ENCODE measurements at regions not wholly inside any gene's neighbourhood (a gene's known extent, or its start where the extent isn't known, plus 50 kb on each side); places are given as distances from the start of the nearest gene placed in this dataset.

GRCh38 chr11:130644187-130644586 is 195.7 kb downstream of the ADAMTS15 start:
- DNase-seq: no peak

- no peak for DNase-seq
These were observed 196.9 kb downstream of the ADAMTS15 start for GRCh38 chr11:130645164-130645842.

- DNase-seq: no peak
These were observed 197.4 kb downstream of the ADAMTS15 start for GRCh38 chr11:130645843-130646197.

- no peak for DNase-seq
These were observed 198.4 kb downstream of the ADAMTS15 start for GRCh38 chr11:130646881-130647280.

GRCh38 chr11:130647371-130647770 is 198.9 kb downstream of the ADAMTS15 start:
- DNase-seq: no peak

- DNase-seq: no peak
These were observed 201.4 kb downstream of the ADAMTS15 start for GRCh38 chr11:130649801-130650200.

GRCh38 chr11:130650456-130651030 is 202.1 kb downstream of the ADAMTS15 start:
- no peak for DNase-seq

- no peak for DNase-seq
These were observed 202.8 kb downstream of the ADAMTS15 start for GRCh38 chr11:130651066-130651855.

GRCh38 chr11:130652671-130653335 is 204.4 kb downstream of the ADAMTS15 start:
- no peak for DNase-seq

GRCh38 chr11:130653838-130654636 is 205.6 kb downstream of the ADAMTS15 start:
- peak in 1 of 2 experiments; percentile 57 for DNase-seq

- no peak for DNase-seq
These were observed 206.9 kb downstream of the ADAMTS15 start for GRCh38 chr11:130655300-130655699.

GRCh38 chr11:130666781-130667251 is 218.4 kb downstream of the ADAMTS15 start:
- DNase-seq: no peak

- no peak for DNase-seq
These were observed 220.3 kb downstream of the ADAMTS15 start for GRCh38 chr11:130668751-130669150.

GRCh38 chr11:130670200-130670599 is 221.8 kb downstream of the ADAMTS15 start:
- no peak for DNase-seq

- DNase-seq: no peak
These were observed 223.6 kb downstream of the ADAMTS15 start for GRCh38 chr11:130671801-130672700.

- DNase-seq: no peak
These were observed 224.5 kb downstream of the ADAMTS15 start for GRCh38 chr11:130672911-130673310.

- no peak for DNase-seq
These were observed 225.3 kb downstream of the ADAMTS15 start for GRCh38 chr11:130673698-130674097.

- no peak for DNase-seq
These were observed 226.4 kb downstream of the ADAMTS15 start for GRCh38 chr11:130674686-130675308.

- no peak for DNase-seq
These were observed 227.0 kb downstream of the ADAMTS15 start for GRCh38 chr11:130675371-130675821.

GRCh38 chr11:130675917-130676316 is 227.5 kb downstream of the ADAMTS15 start:
- DNase-seq: no peak
